M059J (cell line): ENCODE measurements at regions not wholly inside any gene's neighbourhood (a gene's known extent, or its start where the extent isn't known, plus 50 kb on each side); places are given as distances from the start of the nearest gene placed in this dataset.

Source experiments
- DNase-seq: peaks from one replicate; pipeline ENCODE4 v3.0.0-alpha.2; 2012; ENCODE audit warnings: low read depth

DNA sequence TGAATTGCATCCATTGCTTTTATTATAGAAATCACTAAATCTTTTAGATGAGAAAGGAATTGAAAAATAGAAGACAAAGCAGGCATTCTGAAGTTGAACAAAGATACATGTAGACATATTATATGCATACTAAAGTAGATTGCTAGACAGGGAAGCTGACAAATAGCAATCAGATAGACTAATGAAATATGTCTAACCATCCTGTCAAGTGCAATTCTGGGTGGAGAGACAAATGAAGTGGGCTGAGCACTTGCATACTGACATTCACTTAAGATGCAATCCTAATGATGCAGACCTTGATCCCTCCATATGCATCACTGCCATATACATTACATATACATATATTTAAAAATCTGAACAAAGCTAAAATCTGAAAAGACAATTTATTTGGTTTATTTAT, 1130.0 kb upstream of the CDH6 start:
- DNase-seq: no peak

GRCh38 chr5:30051976-30052375, 1141.5 kb upstream of the CDH6 start:
- no peak for DNase-seq

- DNase-seq: peak; percentile 23
Observed at GRCh38 chr5:30050056-30050815, 1143.2 kb upstream of the CDH6 start.

DNA sequence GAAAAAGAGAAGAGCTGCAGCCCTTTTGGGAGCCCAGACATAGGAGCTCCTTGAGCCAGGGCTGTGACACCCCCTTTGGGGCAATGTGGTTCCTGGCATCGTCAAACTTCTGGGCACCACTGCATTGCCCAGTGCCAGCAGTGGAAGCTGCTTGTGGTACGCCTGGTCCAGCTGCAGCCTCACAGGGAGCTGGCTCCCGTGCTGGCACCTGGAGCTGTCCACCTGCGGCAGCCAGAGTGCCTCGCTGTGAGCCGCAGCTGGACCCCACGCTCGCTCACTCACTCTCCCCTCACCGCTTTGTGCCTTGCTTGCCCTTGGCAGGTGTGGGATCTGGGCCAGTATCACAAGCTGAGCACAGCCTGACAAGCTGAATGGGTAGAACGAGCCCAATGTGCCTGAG, 1150.8 kb upstream of the CDH6 start:
- DNase-seq: no peak

- DNase-seq: no peak
Observed at GRCh38 chr5:30041831-30042385, 1151.6 kb upstream of the CDH6 start.

GRCh38 chr5:30041291-30041690, 1152.2 kb upstream of the CDH6 start:
- no peak for DNase-seq

GRCh38 chr5:30040488-30041118, 1152.9 kb upstream of the CDH6 start:
- DNase-seq: peak; percentile 60

DNA sequence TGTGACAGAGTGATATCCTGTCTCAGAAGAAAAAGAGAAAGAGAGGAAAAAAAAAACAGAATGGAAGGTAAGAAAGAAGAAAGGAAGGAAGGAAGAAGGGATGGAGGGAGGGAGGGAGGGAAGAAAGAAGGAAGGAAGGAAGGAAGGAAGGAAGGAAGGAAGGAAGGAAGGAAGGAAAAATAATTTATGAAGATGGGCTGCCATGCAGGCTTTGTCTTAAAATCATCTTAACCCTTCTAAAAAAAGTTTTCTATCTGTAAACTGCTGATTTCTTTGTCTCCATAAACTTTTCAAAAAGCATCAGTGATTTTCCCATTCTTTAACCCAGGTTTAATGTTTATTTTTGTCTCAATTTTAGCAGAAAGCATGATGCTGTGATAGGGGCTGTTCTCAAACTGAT, 1154.1 kb upstream of the CDH6 start:
- DNase-seq: no peak

DNA sequence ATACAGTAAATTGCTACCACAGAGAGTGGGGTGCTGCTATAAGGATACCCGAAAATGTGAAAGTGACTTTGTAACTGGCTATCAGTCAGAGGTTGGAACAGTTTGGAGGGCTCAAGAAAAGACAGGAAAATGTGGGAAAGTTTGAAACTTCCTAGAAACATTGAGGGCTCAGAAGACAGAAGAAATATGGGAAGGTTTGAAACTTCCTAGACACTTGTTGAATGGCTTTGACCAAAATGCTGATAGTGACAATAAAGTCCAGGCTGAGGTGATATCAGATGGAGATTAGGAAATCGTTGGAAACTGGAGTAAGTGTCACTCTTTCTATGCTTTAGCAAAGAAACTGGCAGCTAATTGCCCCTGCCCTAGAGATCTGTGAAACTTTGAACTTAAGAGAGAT, 1158.6 kb upstream of the CDH6 start:
- no peak for DNase-seq

DNA sequence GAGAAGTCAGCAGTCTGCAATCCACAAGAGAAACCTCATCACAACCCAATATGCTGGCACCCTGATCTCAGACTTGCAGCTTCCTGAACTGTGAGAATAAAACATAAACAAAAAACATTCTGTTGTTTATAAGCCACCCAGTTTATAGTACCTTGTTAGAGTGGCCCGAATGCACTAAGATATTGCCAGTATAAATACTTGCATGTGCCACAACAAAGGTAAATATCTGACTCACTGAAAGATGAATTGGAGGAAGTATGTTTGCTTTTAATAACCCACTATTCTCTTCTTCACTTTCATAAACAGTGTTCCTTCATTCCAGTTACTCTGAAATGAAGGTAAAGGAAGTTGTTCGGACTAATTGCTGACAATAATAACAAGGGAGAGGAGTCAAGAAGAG, 1163.4 kb upstream of the CDH6 start:
- DNase-seq: no peak

DNA sequence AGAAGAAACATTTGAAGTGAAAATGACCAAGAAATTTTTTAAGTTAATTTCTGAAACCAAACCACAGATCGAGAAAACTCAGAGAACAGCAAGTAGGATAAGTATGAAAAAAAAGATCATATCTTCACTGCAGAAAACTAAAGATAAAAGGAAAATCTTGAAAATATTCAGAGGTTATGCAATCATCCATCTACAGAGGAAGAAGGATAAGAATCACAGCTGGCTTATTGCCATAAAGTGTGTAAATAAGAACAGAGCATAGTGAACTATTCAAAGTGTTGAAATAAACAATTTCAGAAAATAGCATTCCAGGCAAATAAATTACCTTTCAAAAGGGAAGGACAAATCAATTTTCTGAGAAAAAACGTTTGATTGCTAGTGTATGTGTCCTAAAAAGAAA, 1191.7 kb upstream of the CDH6 start:
- no peak for DNase-seq

- no peak for DNase-seq
Observed at GRCh38 chr5:30000231-30000630, 1193.3 kb upstream of the CDH6 start.

- no peak for DNase-seq
Observed at GRCh38 chr5:29995154-29995553, 1198.3 kb upstream of the CDH6 start.

- DNase-seq: no peak
Observed at GRCh38 chr5:29994519-29994918, 1199.0 kb upstream of the CDH6 start.

DNA sequence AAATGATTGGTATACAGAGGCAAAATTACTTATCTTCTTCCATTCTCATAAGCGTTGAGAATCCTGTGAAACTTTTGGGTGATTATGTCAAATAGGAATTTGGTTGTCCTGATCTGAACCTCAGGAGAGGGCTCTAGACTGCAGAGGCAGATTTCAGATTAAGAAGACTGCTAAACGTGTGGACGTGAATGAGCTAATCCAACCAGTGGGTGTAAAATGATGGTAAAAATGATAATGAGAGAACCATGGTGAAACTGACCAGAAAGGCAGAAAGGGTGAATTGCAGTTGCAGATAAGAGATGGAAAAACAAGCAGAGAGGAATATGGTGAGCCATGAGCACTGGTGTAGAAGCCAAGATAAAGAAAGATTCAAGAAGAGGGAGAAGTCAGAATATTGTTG, 1200.2 kb upstream of the CDH6 start:
- no peak for DNase-seq

- no peak for DNase-seq
Observed at GRCh38 chr5:29992248-29992647, 1201.2 kb upstream of the CDH6 start.

GRCh38 chr5:29990681-29991080, 1202.8 kb upstream of the CDH6 start:
- no peak for DNase-seq

GRCh38 chr5:29984156-29984540, 1209.3 kb upstream of the CDH6 start:
- DNase-seq: no peak

GRCh38 chr5:29983528-29984155, 1209.8 kb upstream of the CDH6 start:
- DNase-seq: no peak

DNA sequence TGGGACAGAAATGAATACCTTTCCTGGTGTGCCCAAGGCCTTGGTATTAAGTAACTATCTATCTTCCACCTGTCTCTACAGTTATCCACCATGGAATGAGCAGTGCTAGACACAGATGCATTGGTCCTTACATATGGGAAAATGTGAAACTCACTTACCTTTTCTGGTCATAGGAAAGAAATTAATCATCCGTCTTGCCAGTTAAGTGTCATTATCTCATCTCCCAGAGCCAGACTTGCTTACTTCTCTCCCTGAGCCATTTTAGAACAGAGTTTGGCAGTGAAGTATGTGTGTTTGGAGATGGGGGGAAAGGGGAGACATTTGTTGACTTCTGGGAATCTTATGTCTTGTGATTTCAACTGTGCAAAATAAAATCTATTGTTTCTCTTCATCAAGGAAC, 1211.0 kb upstream of the CDH6 start:
- DNase-seq: no peak

DNA sequence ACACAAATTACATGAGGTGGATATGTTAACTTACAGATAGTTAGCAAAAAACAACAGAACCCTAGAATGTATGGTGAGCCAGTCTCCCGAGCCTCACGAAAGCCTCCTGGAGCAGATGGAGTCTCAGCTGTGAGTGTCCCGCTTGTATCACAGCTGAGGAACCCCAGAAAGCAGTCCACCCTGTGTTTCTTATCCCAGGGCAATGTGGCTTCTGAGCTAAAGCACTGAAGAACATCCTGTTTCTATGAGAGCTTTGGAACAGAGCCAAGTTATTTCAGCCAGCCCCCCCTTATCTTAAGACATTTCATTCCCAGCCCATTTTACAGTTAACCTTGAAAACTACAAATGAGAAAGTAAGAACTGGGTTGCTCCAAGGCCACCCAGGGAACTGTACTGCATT, 1220.9 kb upstream of the CDH6 start:
- DNase-seq: no peak

- DNase-seq: peak; percentile 2
Observed at GRCh38 chr5:29963956-29964355, 1229.5 kb upstream of the CDH6 start.

- DNase-seq: no peak
Observed at GRCh38 chr5:29960323-29960722, 1233.2 kb upstream of the CDH6 start.
